H1 (cell line): ENCODE measurements at regions not wholly inside any gene's neighbourhood (a gene's known extent, or its start where the extent isn't known, plus 50 kb on each side); places are given as distances from the start of the nearest gene placed in this dataset.

Experiments used
- SIX5 ChIP-seq: IDR thresholded peaks from 2 replicates; pipeline ENCODE4 v1.6.1; 2011; ENCODE audit warnings: mild to moderate bottlenecking, low read depth, low read length
- TCF12 ChIP-seq: IDR thresholded peaks from 2 replicates; pipeline ENCODE4 v1.6.1; 2011; ENCODE audit warnings: low read depth, mild to moderate bottlenecking, low read length

GRCh38 chr5:125331987-125332598 lies 585.7 kb upstream of the ZNF608 start (continued):
- TF ChIP-seq TCF12 (no peak), SIX5 (no peak)
- TF ChIP-seq, all 59 proteins: peak for 0
